ENCODE measurements at regions not wholly inside any gene's neighbourhood (a gene's known extent, or its start where the extent isn't known, plus 50 kb on each side); places are given as distances from the start of the nearest gene placed in this dataset.

DNA sequence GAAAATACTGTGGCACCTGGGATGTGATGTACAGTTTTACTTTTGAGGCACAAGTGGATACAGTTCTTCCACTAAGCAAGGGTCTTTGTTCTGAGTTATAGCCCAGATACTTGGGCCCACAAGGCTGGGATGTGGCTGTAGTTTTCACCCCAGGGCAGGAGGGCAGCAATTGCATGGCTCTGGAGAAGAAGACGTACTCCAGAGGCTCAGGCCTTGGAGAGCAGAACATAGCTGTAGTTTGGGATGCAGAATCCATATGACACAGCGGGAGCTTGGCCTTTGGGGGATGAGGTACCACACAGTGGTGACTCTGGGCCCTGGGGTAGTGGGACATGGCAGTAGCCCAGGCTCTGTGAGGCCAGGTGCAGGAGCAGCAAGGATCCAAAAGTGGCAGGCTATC, 110.8 kb upstream of the FSTL4 start:
- ATAC-seq (ENCODE audit: poor library complexity) (no peak), DNase-seq (no peak)
- H3K9me3 Mint-ChIP-seq: peaks cover 13% of the 10 kb centered on the region
- H3K36me3 ChIP-seq (ENCODE audit: insufficient read depth, low read length): no peaks in the 10 kb centered on the region
- H3K4me3 Mint-ChIP-seq: no peak overlapping the region
- H3K36me3 Mint-ChIP-seq (ENCODE audit: low read depth): peaks cover 5% of the 10 kb centered on the region
- peaks cover 13 to 19% of the 10 kb centered on the region in 2 experiments for H3K9me3 ChIP-seq (ENCODE audit: control insufficient read depth in 1 of 2, insufficient read depth in 1 of 2, low read length in 2 of 2)
- no peaks in the 10 kb centered on the region for H3K4me1 Mint-ChIP-seq (ENCODE audit: low read depth)
- no peak overlapping the region for H3K27ac Mint-ChIP-seq
- ChIA-PET CTCF (no interaction called here), POLR2A (no interaction called here)
- H3K27me3 ChIP-seq (ENCODE audit: control insufficient read depth in 1 of 2, insufficient read depth in 2 of 2, low read length in 2 of 2): peaks cover 10% of the 10 kb centered on the region in 2 experiments
- no peak overlapping the region for H3K27ac ChIP-seq (ENCODE audit: low read depth in 1 of 2, low read length in 2 of 2)
- TF ChIP-seq, protein P1, sequence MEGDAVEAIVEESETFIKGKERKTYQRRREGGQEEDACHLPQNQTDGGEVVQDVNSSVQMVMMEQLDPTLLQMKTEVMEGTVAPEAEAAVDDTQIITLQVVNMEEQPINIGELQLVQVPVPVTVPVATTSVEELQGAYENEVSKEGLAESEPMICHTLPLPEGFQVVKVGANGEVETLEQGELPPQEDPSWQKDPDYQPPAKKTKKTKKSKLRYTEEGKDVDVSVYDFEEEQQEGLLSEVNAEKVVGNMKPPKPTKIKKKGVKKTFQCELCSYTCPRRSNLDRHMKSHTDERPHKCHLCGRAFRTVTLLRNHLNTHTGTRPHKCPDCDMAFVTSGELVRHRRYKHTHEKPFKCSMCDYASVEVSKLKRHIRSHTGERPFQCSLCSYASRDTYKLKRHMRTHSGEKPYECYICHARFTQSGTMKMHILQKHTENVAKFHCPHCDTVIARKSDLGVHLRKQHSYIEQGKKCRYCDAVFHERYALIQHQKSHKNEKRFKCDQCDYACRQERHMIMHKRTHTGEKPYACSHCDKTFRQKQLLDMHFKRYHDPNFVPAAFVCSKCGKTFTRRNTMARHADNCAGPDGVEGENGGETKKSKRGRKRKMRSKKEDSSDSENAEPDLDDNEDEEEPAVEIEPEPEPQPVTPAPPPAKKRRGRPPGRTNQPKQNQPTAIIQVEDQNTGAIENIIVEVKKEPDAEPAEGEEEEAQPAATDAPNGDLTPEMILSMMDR (IDR thresholded peaks at IDR 0.05): no peak
- no peak overlapping the region for H3K4me3 ChIP-seq (ENCODE audit: low read length)
- H3K4me1 ChIP-seq (ENCODE audit: insufficient read depth, low read length): no peaks in the 10 kb centered on the region
- intact Hi-C loops (cut with DNase I, micrococcal nuclease): no loop called here
- peaks cover 25% of the 10 kb centered on the region for H3K27me3 Mint-ChIP-seq

DNA sequence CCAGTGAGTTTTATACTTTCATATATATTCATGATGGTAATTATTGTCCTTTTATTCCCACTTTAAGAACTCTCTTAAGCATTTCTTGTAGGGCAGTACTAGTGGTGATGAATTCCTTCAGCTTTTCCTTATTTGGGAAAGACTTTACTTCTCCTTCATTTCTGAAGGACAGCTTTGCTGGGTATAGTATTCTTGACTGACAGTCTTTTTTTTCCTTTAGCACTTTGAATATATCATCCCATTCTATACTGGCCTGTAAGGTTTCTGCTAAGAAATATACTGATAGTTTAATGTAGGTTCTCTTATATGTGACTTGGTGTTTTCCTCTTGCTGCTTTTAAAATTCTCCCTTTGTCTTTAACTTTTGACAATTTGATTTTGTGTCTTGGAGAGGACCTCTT, 109.0 kb upstream of the FSTL4 start:
- ATAC-seq (ENCODE audit: poor library complexity) (no peak), DNase-seq (no peak)
- Mint-ChIP-seq H3K9me3 (peaks cover 13% of the 10 kb centered on the region), H3K36me3 (ENCODE audit: low read depth) (peaks cover 5% of the 10 kb centered on the region), H3K4me1 (ENCODE audit: low read depth) (no peaks in the 10 kb centered on the region), H3K27me3 (peaks cover 28% of the 10 kb centered on the region), H3K27ac (no peak overlapping the region), H3K4me3 (no peak overlapping the region)
- no peak overlapping the region for H3K27ac ChIP-seq (ENCODE audit: low read depth in 1 of 2, low read length in 2 of 2)
- no peaks in the 10 kb centered on the region for H3K4me1 ChIP-seq (ENCODE audit: insufficient read depth, low read length)
- TF ChIP-seq, protein P1 (IDR thresholded peaks at IDR 0.05): no peak
- CTCF ChIA-PET: no interaction called here
- intact Hi-C loops (cut with DNase I, micrococcal nuclease): no loop called here
- peaks cover 13 to 19% of the 10 kb centered on the region in 2 experiments for H3K9me3 ChIP-seq (ENCODE audit: control insufficient read depth in 1 of 2, insufficient read depth in 1 of 2, low read length in 2 of 2)
- no peak overlapping the region for H3K4me3 ChIP-seq (ENCODE audit: low read length)
- no peaks in the 10 kb centered on the region for H3K36me3 ChIP-seq (ENCODE audit: insufficient read depth, low read length)
- POLR2A ChIA-PET: no interaction called here
- peaks cover 8 to 10% of the 10 kb centered on the region in 2 experiments for H3K27me3 ChIP-seq (ENCODE audit: control insufficient read depth in 1 of 2, insufficient read depth in 2 of 2, low read length in 2 of 2)

DNA sequence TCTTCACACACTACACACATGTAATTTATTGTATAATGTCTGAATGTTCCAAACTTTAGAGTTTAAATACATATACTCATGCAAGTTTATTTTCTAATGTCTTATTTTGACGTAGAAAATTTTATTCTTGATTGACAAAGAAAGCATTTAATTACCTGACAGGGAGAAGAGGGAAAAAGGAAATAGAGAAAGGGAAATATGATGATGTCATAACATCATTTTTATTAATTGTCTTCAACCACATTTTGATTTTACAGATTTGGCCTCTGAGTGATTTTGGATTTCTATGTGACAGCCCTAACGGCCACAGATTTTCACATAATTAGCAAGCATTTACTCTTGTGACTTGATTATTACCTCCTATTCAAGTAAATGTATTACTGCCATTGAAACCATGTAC, 106.1 kb upstream of the FSTL4 start:
- ChIA-PET CTCF (no interaction called here), POLR2A (no interaction called here)
- H3K27me3 Mint-ChIP-seq: peaks cover 19% of the 10 kb centered on the region
- ATAC-seq (ENCODE audit: poor library complexity): no peak
- Histone ChIP-seq H3K36me3 (ENCODE audit: insufficient read depth, low read length) (no peaks in the 10 kb centered on the region), H3K4me3 (ENCODE audit: low read length) (no peak overlapping the region), H3K27ac (ENCODE audit: low read depth in 1 of 2, low read length in 2 of 2) (no peak overlapping the region), H3K9me3 (ENCODE audit: control insufficient read depth in 1 of 2, insufficient read depth in 1 of 2, low read length in 2 of 2) (peaks cover 8 to 19% of the 10 kb centered on the region in 2 experiments), H3K27me3 (ENCODE audit: control insufficient read depth in 1 of 2, insufficient read depth in 2 of 2, low read length in 2 of 2) (no peaks in the 10 kb centered on the region), H3K4me1 (ENCODE audit: insufficient read depth, low read length) (no peaks in the 10 kb centered on the region)
- intact Hi-C loops (cut with DNase I, micrococcal nuclease): no loop called here
- TF ChIP-seq, protein P1 (IDR thresholded peaks at IDR 0.05): no peak
- H3K9me3 Mint-ChIP-seq: peaks cover 13% of the 10 kb centered on the region
- H3K27ac Mint-ChIP-seq: no peak overlapping the region
- H3K4me1 Mint-ChIP-seq (ENCODE audit: low read depth): no peaks in the 10 kb centered on the region
- no peak for DNase-seq
- no peak overlapping the region for H3K4me3 Mint-ChIP-seq
- peaks cover 5% of the 10 kb centered on the region for H3K36me3 Mint-ChIP-seq (ENCODE audit: low read depth)
